GM18867 (cell line): ENCODE measurements at regions not wholly inside any gene's neighbourhood (a gene's known extent, or its start where the extent isn't known, plus 50 kb on each side); places are given as distances from the start of the nearest gene placed in this dataset.

Source experiments
- ATAC-seq: cut with Tn5 transposase; IDR thresholded peaks from one replicate; pipeline ENCODE4 v1.9.1; 2021; ENCODE audit warnings: mild to moderate bottlenecking, moderate library complexity; ENCODE audit not compliant: unreplicated experiment

- ATAC-seq, result no peak
Measured at GRCh38 chr3:65234499-65234898, 546.7 kb upstream of the ADAMTS9 start.

GRCh38 chr3:65233561-65233960, 545.8 kb upstream of the ADAMTS9 start:
- no peak for ATAC-seq

- ATAC-seq, result no peak
Measured at GRCh38 chr3:65231544-65231943, 543.7 kb upstream of the ADAMTS9 start.

- ATAC-seq, result no peak
Measured at GRCh38 chr3:65230261-65231139, 542.7 kb upstream of the ADAMTS9 start.

GRCh38 chr3:65226287-65226686, 538.5 kb upstream of the ADAMTS9 start:
- ATAC-seq, result no peak

- ATAC-seq, result no peak
Measured at GRCh38 chr3:65210026-65210814, 522.4 kb upstream of the ADAMTS9 start.

GRCh38 chr3:65202395-65202794, 514.6 kb upstream of the ADAMTS9 start:
- no peak for ATAC-seq

- no peak for ATAC-seq
Measured at GRCh38 chr3:65201926-65202325, 514.1 kb upstream of the ADAMTS9 start.

- ATAC-seq, result no peak
Measured at GRCh38 chr3:65200310-65200970, 512.6 kb upstream of the ADAMTS9 start.

- ATAC-seq, result no peak
Measured at GRCh38 chr3:65196663-65197062, 508.9 kb upstream of the ADAMTS9 start.

- ATAC-seq, result no peak
Measured at GRCh38 chr3:65195211-65196006, 507.6 kb upstream of the ADAMTS9 start.

GRCh38 chr3:65194744-65195143, 506.9 kb upstream of the ADAMTS9 start:
- no peak for ATAC-seq

- ATAC-seq, result no peak
Measured at GRCh38 chr3:65194047-65194714, 506.4 kb upstream of the ADAMTS9 start.

- ATAC-seq, result no peak
Measured at GRCh38 chr3:65193531-65193930, 505.7 kb upstream of the ADAMTS9 start.

GRCh38 chr3:65190111-65190510, 502.3 kb upstream of the ADAMTS9 start:
- no peak for ATAC-seq

GRCh38 chr3:65186268-65186667, 498.5 kb upstream of the ADAMTS9 start:
- no peak for ATAC-seq

- ATAC-seq, result no peak
Measured at GRCh38 chr3:65182682-65183081, 494.9 kb upstream of the ADAMTS9 start.

- no peak for ATAC-seq
Measured at GRCh38 chr3:65182085-65182484, 494.3 kb upstream of the ADAMTS9 start.

GRCh38 chr3:65181391-65181871, 493.6 kb upstream of the ADAMTS9 start:
- ATAC-seq, result no peak

- ATAC-seq, result no peak
Measured at GRCh38 chr3:65178703-65179102, 490.9 kb upstream of the ADAMTS9 start.
